Loucy (cell line): ENCODE measurements at regions not wholly inside any gene's neighbourhood (a gene's known extent, or its start where the extent isn't known, plus 50 kb on each side); places are given as distances from the start of the nearest gene placed in this dataset.

Source experiments
- H2AFZ ChIP-seq: fragments of 200-600 bp; sonication (generic); 2 replicates; pipeline ENCODE4 v1.6.0; 2016; ENCODE audit warnings: antibody characterized with exemption, mild to moderate bottlenecking, low read length, moderate library complexity
- H3F3A ChIP-seq: fragments of 200-600 bp; 2 replicates; pipeline ENCODE4 v1.6.0; 2016; ENCODE audit warnings: antibody characterized with exemption, low read depth, mild to moderate bottlenecking
- H3K27me3 ChIP-seq: fragments of 200-600 bp; sonication (generic); 2 replicates; pipeline ENCODE4 v1.6.1; 2014; ENCODE audit warnings: low read length, mild to moderate bottlenecking; ENCODE audit not compliant: insufficient read depth, poor library complexity, severe bottlenecking
- H3K36me3 ChIP-seq: fragments of 200-600 bp; sonication (generic); 2 replicates; pipeline ENCODE4 v1.6.1; 2016; ENCODE audit warnings: low read length; ENCODE audit not compliant: insufficient read depth
- H3K4me1 ChIP-seq: fragments of 200-600 bp; sonication (generic); 2 replicates; pipeline ENCODE4 v1.5.1; 2014; ENCODE audit warnings: low read length, mild to moderate bottlenecking; ENCODE audit not compliant: insufficient read depth, poor library complexity, severe bottlenecking
- H3K4me2 ChIP-seq: fragments of 200-600 bp; sonication (generic); 2 replicates; pipeline ENCODE4 v1.6.0; 2014; ENCODE audit warnings: antibody characterized with exemption, low read length, low read depth, mild to moderate bottlenecking; ENCODE audit not compliant: poor library complexity, severe bottlenecking
- H3K4me3 ChIP-seq: fragments of 200-600 bp; sonication (generic); 2 replicates; pipeline ENCODE4 v1.5.1; 2014; ENCODE audit warnings: low read length, mild to moderate bottlenecking, mixed read lengths; ENCODE audit not compliant: poor library complexity, severe bottlenecking
- H3K79me2 ChIP-seq: fragments of 200-600 bp; sonication (generic); 2 replicates; pipeline ENCODE4 v1.6.1; 2014; ENCODE audit warnings: low read length; ENCODE audit not compliant: insufficient read depth
- H3K9ac ChIP-seq: fragments of 200-600 bp; sonication (generic); 2 replicates; pipeline ENCODE4 v1.6.0; 2014; ENCODE audit warnings: mild to moderate bottlenecking, low read depth, low read length, moderate library complexity; ENCODE audit not compliant: poor library complexity, severe bottlenecking
- H3K9me2 ChIP-seq: fragments of 200-600 bp; sonication (generic); replicated peaks from 2 replicates; pipeline ENCODE4 v1.6.1; 2016; ENCODE audit warnings: low read depth, low read length, mixed read lengths
- H3K9me3 ChIP-seq: fragments of 200-600 bp; sonication (generic); 2 replicates; pipeline ENCODE4 v1.6.1; 2014; ENCODE audit warnings: mild to moderate bottlenecking, antibody characterized with exemption, low read length, low read depth; ENCODE audit not compliant: insufficient read depth
- H4K20me1 ChIP-seq: fragments of 200-600 bp; sonication (generic); 2 replicates; pipeline ENCODE4 v1.6.0; 2014; ENCODE audit warnings: antibody characterized with exemption, low read length, mild to moderate bottlenecking; ENCODE audit not compliant: insufficient read depth, poor library complexity, severe bottlenecking
- EZH2phosphoT487 ChIP-seq: fragments of 200-600 bp; IDR thresholded peaks from 2 replicates; pipeline ENCODE4 v1.6.1; 2018; ENCODE audit warnings: antibody characterized with exemption, mild to moderate bottlenecking, moderate library complexity, borderline replicate concordance
- TF ChIP-seq, protein P1 (sequence below): fragments of 200-600 bp; sonication (generic); conservative IDR thresholded peaks from 2 replicates; pipeline ENCODE4 v1.5.1; 2014; ENCODE audit warnings: mild to moderate bottlenecking, antibody characterized with exemption, low read length

DNA sequence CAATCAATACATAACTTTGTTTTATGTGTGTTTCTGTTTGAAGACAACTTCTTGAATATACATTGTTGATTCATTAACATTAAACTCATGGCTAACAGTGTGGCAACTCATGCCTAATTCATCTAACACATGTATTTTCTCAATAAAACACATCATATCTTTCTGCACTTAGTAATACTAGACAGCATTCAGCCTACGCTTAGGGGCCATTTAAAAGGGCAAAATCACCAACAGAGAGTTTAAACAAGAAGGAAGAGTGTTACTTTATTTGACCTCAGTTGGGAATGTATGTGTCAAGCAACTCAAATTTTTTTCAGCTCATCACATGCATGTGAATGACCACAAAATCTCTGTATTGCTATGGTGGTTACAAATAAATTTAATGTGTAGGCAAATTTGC lies 128.8 kb upstream of the AADACL2 start:
- no peaks in the 10 kb centered on the region for H4K20me1 ChIP-seq

DNA sequence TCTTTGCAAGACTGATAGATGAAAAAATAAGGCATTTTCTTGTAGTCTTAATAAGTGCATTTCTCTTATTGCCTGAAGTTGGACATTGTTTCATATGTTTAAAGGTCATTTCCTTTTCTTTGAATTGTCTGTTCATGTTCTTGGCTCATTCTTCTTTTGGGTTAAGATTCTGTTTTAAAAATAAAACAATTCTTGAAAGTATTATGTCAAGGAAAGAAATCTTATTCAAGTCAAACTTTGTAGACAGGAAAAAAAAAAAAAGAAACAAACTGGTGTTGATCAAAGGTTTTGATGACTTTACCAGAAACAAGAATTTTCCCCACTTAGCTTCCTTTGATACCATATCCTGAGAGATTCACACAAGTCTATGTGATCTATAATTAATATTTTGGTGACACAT lies 132.9 kb upstream of the AADACL2 start:
- H3K9me3 ChIP-seq = no peaks in the 10 kb centered on the region
- peaks cover 36% of the 10 kb centered on the region for H3K4me1 ChIP-seq
- no peaks in the 10 kb centered on the region for H3K79me2 ChIP-seq
- H4K20me1 ChIP-seq = no peaks in the 10 kb centered on the region
- no peaks in the 10 kb centered on the region for H3K9me2 ChIP-seq
- no peak overlapping the region for H3K4me3 ChIP-seq
- no peak overlapping the region for H3K9ac ChIP-seq
- no peak for TF ChIP-seq EZH2phosphoT487
- TF ChIP-seq, protein P1, sequence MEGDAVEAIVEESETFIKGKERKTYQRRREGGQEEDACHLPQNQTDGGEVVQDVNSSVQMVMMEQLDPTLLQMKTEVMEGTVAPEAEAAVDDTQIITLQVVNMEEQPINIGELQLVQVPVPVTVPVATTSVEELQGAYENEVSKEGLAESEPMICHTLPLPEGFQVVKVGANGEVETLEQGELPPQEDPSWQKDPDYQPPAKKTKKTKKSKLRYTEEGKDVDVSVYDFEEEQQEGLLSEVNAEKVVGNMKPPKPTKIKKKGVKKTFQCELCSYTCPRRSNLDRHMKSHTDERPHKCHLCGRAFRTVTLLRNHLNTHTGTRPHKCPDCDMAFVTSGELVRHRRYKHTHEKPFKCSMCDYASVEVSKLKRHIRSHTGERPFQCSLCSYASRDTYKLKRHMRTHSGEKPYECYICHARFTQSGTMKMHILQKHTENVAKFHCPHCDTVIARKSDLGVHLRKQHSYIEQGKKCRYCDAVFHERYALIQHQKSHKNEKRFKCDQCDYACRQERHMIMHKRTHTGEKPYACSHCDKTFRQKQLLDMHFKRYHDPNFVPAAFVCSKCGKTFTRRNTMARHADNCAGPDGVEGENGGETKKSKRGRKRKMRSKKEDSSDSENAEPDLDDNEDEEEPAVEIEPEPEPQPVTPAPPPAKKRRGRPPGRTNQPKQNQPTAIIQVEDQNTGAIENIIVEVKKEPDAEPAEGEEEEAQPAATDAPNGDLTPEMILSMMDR = no peak
- no peaks in the 10 kb centered on the region for H3K36me3 ChIP-seq
- H3K27me3 ChIP-seq = no peaks in the 10 kb centered on the region
- no peak overlapping the region for H2AFZ ChIP-seq
- 0 out of 2 replicates have a peak, but pooled peaks cover 2% of the 10 kb centered on the region for H3F3A ChIP-seq
- H3K4me2 ChIP-seq = no peak overlapping the region

More for the DNA sequence above, 128.8 kb upstream of the AADACL2 start:
- H3K36me3 ChIP-seq = no peaks in the 10 kb centered on the region
- H3K9me2 ChIP-seq = no peaks in the 10 kb centered on the region
- no peak overlapping the region for H3K4me2 ChIP-seq
- H3K4me3 ChIP-seq = no peak overlapping the region
- no peak overlapping the region for H3K9ac ChIP-seq
- H3K9me3 ChIP-seq = no peaks in the 10 kb centered on the region
- no peak for TF ChIP-seq EZH2phosphoT487
- no peaks in the 10 kb centered on the region for H3K27me3 ChIP-seq
- no peak overlapping the region for H2AFZ ChIP-seq
- no peaks in the 10 kb centered on the region for H3F3A ChIP-seq
- no peaks in the 10 kb centered on the region for H3K79me2 ChIP-seq
- H3K4me1 ChIP-seq = peaks cover 21% of the 10 kb centered on the region

DNA sequence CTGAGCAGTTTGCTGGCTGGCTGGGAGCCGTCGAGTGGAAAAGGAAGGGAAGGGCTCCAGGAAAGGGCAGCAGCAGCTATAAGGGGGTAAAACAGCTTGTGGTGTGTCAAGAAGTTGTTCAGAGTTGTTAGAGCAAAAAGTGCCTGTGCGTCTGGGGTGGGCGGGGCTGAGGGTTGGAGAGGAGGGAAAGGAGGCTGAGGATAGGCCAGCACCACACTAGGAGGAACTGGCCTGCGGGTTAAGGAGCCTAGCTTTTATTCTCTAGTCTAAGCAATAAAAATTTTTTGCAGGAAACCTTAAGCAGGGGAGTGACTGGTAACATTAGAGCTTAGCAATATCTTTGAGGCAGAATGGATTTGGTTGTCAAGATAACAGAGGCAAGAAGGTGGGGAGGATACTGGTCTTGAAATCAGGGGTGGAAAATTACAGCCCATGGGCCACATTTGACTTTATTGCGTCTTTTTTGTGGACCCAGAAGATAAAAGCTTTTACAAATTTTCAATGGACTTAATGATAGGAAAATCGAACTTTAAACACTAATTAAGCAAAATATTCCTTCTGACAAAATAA lies 134.5 kb upstream of the AADACL2 start:
- Histone ChIP-seq H2AFZ (peak overlapping the region; percentile 35; the same call in 1 of the 2 replicates), H3K9ac (peak overlapping the region; percentile 25), H3K9me3 (no peaks in the 10 kb centered on the region), H3K36me3 (no peaks in the 10 kb centered on the region), H4K20me1 (no peaks in the 10 kb centered on the region), H3K79me2 (no peaks in the 10 kb centered on the region), H3K4me3 (peak overlapping the region; percentile 34), H3K4me2 (peak overlapping the region; percentile 49), H3K9me2 (no peaks in the 10 kb centered on the region), H3K27me3 (no peaks in the 10 kb centered on the region), H3F3A (0 out of 2 replicates have a peak, but pooled peaks cover 2% of the 10 kb centered on the region), H3K4me1 (peaks cover 36% of the 10 kb centered on the region)
- TF ChIP-seq, protein P1 = no peak
- no peak for TF ChIP-seq EZH2phosphoT487

DNA sequence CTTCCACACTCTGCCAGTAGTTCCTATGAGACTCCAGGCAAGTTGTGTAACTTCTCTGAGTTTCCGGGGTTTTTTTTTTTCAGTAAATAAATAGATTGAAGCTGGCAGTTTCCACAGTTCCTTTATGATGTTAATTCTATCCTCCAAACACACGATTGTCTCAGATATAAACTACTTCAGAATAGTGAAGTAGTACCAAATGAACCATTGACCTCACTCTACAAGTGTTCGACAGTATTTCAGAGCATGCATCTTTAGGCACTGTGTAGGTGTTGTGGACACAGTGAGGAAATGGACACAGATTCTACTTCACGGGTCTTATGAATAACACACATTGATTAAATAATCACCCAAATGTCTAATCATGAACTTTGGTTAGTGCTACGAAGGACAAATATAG lies 136.1 kb upstream of the IGSF10 start:
- 0 out of 2 replicates have a peak, but pooled peaks cover 2% of the 10 kb centered on the region for H3F3A ChIP-seq
- H3K4me2 ChIP-seq = no peak overlapping the region
- TF ChIP-seq, protein P1 = no peak
- no peaks in the 10 kb centered on the region for H3K79me2 ChIP-seq
- H2AFZ ChIP-seq = no peak overlapping the region
- H3K9ac ChIP-seq = no peak overlapping the region
- no peaks in the 10 kb centered on the region for H3K9me3 ChIP-seq
- H3K4me1 ChIP-seq = peaks cover 40% of the 10 kb centered on the region
- H3K4me3 ChIP-seq = no peak overlapping the region
- H3K36me3 ChIP-seq = no peaks in the 10 kb centered on the region
- no peaks in the 10 kb centered on the region for H4K20me1 ChIP-seq
- no peaks in the 10 kb centered on the region for H3K9me2 ChIP-seq
- H3K27me3 ChIP-seq = no peaks in the 10 kb centered on the region
